Stimulated activated CD4-positive, alpha-beta T cell treated with anti-CD3 and anti-CD28 coated beads, Interleukin-12 subunit alpha, Interleukin-12 subunit beta, amount 100 ng/mL, for 48 hours (primary cell): ENCODE measurements at regions not wholly inside any gene's neighbourhood (a gene's known extent, or its start where the extent isn't known, plus 50 kb on each side); places are given as distances from the start of the nearest gene placed in this dataset.
"Not testable (repeated sequence)": the region's sequence is repeated elsewhere in the genome, so short reads cannot be mapped to it uniquely, and the experiment has no call there.

Experiments
- DNase-seq, 3 donors: peaks; one replicate each; pipeline ENCODE4 v3.0.0-alpha.2; 2020; ENCODE audit warnings: low read depth in 2 of 3, low spot score in 1 of 3

DNA sequence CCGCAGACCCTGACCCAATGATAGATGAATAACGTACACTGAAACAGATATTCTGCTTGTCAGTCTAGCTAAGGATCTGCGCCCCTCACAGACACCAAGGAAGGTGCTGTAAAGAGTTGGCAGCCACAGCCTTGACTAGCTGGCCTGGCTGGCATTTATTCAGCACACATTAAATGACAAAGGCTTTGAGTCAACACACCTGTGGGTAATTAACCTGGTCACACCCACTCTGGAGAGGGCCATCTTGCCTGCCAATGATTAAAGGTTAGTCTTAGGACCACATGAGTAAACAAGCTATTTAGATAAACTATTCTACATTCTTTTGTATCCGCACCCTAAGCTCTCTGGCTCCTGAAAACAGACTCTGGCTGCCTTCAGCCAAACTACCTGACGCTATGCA, 982.2 kb upstream of the ADAMTS5 start:
- not testable (repeated sequence) for DNase-seq

DNA sequence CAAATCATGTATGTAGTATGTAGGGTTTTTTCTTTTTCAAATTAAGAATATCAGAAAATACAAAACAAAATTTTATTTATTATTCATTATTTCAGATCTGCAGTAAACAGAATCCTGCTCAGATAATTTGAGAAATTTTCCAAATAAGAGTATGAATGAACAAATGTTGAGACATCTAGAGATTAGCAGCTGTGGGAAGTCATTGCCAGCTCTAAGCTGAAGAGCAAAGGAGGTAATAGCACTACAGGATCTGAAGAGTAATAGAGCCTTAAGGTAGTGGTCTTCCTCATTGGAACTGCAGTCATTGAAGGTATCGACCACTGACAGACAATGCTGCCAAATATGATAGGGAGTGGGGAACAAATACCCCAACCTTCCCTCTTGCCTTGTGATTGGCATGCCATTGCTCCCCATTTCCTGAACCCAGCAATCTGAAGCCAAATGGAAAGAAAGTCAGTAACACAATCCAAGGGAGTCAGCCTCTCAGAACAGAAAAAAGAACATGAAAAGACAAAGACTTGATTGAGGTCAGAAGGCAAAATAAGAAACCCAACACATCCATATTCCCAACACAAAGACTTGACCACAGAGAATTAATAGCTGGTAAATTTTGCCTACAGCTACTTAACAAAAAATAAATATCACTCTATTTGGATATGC, 963.4 kb upstream of the ADAMTS5 start:
- DNase-seq, result not testable (repeated sequence)

GRCh38 chr21:27929179-27929578, 962.3 kb upstream of the ADAMTS5 start:
- DNase-seq, result not testable (repeated sequence)

DNA sequence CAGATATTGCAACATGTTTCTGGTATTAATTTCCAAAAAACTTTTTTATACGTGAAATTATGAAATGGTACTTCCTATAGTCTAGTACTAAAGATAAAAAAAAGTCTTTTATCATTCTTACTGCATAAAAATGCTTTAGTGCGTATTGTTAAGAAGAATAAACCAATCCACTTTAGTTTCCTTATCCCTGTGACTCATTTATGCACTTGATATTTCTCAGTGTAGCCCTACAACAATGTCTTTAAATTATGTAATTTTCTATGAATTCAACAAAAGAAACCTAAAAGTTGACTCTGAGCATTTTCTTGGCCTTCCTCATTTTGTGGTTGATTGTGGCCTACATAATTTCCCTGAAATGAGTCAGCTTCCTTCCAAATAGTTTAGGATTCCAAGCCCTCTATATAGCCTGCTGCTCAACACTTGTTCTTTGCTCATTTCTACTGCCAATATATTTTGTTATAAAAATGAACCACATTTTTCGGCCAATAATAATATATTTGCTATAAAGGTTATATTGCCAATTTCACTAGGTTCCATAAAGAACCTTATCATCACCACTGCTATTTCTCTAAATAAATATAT, 961.7 kb upstream of the ADAMTS5 start:
- not testable (repeated sequence) for DNase-seq

- DNase-seq, result not testable (repeated sequence)
Observed at GRCh38 chr21:27921421-27921820, 954.5 kb upstream of the ADAMTS5 start.

GRCh38 chr21:27917966-27918365, 951.1 kb upstream of the ADAMTS5 start:
- not testable (repeated sequence) for DNase-seq

- DNase-seq, result not testable (repeated sequence)
Observed at GRCh38 chr21:27916326-27916725, 949.4 kb upstream of the ADAMTS5 start.

GRCh38 chr21:27912133-27912532, 945.2 kb upstream of the ADAMTS5 start:
- DNase-seq, result not testable (repeated sequence)

- not testable (repeated sequence) for DNase-seq
Observed at GRCh38 chr21:27909487-27909886, 942.6 kb upstream of the ADAMTS5 start.

DNA sequence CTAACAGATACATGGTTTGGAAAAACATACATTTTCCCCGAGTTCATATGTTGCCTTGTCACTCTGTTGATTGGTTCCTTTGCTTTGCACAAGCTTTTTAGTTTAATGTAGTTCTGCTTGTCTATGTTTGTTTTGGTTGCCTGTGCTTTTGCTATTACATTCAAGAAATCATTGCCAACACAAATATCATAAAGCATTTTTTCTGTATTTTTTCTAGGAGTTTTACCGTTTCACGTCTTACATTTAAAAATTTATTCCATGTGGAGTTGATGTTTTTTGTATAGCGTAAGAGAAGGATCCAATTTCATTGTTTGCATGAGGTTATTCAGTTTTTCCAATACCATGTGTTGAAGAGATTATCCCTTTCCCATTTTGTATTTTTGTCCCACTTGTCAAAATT, 941.9 kb upstream of the ADAMTS5 start:
- not testable (repeated sequence) for DNase-seq

GRCh38 chr21:27902904-27903303, 936.0 kb upstream of the ADAMTS5 start:
- not testable (repeated sequence) for DNase-seq

DNA sequence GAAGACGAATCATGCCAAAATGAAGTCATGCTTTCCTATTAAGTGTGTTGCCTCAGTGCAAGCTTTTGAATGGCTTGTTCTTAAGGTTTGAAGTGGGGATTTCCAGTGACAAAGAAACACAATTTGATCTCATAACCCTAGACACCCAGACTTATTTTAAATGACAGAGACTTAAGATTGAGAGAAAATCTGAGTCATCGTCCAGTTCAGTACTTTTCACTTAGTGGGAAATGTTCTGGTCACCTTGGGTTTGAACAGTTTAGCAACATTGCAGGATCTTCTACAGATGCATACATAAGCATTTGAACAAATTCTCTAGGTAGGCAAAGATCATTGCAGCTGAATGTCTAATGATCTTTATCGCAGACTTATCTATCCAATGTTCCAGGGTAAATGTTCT, 926.7 kb upstream of the ADAMTS5 start:
- DNase-seq, result not testable (repeated sequence)

GRCh38 chr21:27891495-27891894, 924.6 kb upstream of the ADAMTS5 start:
- DNase-seq, result not testable (repeated sequence)

DNA sequence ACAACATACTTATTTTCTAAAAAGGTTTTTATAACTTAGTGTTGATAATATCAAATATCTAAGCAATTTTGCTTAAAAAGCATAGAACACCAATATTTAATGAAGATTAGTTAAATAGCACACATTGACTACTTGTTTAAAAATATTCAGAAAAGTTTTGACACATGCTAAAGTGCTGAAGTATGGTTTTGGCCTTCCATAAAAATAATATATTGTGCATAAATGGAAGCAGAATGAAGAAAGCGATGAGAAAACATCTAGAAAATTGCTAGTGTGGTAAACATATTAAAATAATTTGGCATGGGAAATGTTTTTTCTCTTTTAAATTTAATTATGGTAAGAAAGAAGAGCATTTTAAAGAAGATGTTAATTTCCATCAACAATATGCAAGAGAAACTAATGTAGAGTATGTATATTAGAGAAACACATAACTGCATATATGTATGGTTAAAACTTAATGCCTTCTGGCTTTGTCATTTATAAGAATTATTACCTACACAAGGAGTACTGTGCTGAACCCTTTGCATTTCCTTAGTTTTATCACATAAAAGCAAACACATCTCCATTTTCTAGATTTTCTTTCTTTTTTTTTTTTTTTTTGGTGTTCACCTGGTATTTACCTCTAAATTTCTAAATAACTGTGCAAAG, 921.0 kb upstream of the ADAMTS5 start:
- DNase-seq, result not testable (repeated sequence)

DNA sequence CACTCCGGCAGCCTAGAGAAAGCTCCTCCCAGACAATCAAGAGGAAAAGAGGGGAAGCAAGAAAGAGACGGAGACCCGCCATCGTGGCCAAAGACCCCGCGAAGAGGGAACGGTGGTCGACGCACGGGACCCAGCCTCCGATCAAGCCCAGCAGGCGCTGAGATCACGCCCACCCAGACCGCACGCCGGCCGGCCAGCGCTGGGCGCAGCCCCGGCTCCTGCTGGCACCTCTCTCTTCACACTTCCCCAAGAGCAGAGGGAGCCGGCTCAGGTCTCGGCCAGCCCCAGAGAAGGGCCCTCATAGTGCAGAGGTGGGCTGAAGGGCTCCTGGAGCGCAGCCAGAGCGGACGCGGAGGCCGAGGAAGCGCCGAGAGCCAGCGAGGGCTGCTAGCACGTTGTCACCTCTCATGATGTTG, 918.4 kb upstream of the ADAMTS5 start:
- DNase-seq, result no peak

- DNase-seq, result not testable (repeated sequence)
Observed at GRCh38 chr21:27881331-27881730, 914.4 kb upstream of the ADAMTS5 start.

DNA sequence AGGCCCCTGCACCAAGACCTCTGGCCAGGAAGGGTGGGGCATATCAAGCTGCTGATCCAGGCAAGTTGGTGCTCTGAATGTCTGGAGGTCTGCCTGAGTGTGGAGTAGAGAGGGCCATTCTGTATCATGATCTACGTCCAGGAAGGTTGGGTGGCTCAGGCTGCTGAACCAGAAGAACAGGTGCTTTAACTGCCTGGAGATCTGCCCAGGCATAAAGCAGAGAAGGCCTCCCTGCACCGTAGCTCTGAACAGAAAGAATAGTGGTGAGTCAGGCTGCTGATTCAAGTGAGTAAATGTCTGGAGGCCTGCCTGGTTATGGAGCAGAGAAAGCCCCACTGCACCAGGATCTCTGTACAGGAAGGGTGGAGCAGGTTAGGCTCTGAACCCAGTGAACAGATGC, 905.5 kb upstream of the ADAMTS5 start:
- DNase-seq, result not testable (repeated sequence)

DNA sequence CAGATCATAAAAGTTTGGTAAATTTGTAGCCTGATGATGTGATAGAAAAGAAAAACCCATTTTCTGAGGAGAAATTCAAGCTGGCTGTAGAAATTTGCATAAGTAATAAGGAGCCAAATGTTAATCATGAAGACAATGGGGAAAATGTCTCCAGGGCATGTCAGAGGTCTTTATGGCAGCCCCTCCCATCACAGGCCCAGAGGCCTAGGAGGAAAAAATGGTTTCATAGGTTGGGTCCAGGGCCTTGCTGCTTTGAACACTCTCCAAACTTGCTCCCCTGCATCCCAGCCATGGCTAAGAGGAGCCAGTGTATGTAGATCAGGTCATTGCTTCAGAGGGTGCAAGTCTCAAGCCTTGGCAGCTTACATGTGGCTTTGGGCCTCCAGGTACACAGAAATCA, 903.9 kb upstream of the ADAMTS5 start:
- not testable (repeated sequence) for DNase-seq

DNA sequence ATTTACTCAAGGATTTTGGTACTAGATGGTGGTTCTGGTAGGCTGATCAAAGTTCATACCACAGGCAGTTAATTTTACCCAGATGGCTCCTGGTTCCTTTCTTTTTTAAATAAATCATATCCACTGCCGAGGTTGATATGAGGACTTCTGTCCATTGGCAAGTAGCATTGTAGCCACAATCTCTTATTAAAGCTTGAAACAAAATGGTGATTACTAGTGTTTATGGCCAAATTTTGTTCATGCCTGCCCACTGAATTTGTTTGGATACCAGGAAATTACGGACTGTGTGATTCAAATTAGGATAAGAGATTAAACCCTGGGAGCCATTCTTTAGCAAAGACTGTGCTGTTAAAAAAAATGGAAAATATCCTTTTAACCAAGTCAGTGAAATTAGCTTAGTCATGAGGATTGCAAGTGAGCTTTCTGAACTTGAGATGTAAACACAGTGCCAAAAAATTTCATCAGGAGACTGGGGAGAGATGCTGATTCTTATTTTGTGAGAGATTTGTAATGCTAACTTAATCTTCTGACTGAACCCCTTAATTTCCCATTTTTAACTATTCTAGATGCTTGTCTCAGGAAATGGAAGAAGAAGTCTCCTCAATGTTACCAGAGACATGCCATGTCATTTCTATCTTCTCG, 893.5 kb upstream of the ADAMTS5 start:
- DNase-seq, result not testable (repeated sequence)

- not testable (repeated sequence) for DNase-seq
Observed at GRCh38 chr21:27858053-27858825, 891.4 kb upstream of the ADAMTS5 start.

- DNase-seq, result not testable (repeated sequence)
Observed at GRCh38 chr21:27856988-27857387, 890.1 kb upstream of the ADAMTS5 start.
